PC-9 (cell line): ENCODE measurements at regions not wholly inside any gene's neighbourhood (a gene's known extent, or its start where the extent isn't known, plus 50 kb on each side); places are given as distances from the start of the nearest gene placed in this dataset.

Experiments
- EZH2 ChIP-seq: fragments of 200-600 bp; sonication (generic); IDR thresholded peaks from 2 replicates; pipeline ENCODE4 v1.8.0; 2017; ENCODE audit warnings: antibody characterized with exemption, low read depth
- TF ChIP-seq, protein P1 (sequence below): fragments of 200-600 bp; sonication (generic); conservative IDR thresholded peaks from 2 replicates; pipeline ENCODE4 v1.6.1; 2017; ENCODE audit warnings: mixed run types, antibody characterized with exemption, mild to moderate bottlenecking, moderate library complexity

DNA sequence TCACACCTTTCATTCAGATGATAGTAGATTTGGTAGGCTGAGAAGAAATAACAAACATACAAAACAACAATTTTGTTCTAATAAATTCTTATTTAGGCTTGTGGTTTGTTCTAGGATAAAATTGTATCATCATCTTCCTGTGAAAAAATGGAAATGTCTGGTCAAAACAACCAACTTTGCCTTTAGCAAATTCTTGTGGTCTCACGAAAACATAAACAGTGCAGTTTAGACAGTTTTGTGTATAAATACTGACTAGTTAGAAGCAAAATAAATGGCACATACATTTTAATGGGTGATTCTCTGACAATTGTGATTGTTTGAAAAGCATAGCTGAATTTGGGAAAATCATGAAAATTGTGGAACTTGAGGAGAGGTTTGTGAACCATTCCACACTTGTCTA lies 180.1 kb downstream of the TDRD15 start:
- TF ChIP-seq, protein P1, sequence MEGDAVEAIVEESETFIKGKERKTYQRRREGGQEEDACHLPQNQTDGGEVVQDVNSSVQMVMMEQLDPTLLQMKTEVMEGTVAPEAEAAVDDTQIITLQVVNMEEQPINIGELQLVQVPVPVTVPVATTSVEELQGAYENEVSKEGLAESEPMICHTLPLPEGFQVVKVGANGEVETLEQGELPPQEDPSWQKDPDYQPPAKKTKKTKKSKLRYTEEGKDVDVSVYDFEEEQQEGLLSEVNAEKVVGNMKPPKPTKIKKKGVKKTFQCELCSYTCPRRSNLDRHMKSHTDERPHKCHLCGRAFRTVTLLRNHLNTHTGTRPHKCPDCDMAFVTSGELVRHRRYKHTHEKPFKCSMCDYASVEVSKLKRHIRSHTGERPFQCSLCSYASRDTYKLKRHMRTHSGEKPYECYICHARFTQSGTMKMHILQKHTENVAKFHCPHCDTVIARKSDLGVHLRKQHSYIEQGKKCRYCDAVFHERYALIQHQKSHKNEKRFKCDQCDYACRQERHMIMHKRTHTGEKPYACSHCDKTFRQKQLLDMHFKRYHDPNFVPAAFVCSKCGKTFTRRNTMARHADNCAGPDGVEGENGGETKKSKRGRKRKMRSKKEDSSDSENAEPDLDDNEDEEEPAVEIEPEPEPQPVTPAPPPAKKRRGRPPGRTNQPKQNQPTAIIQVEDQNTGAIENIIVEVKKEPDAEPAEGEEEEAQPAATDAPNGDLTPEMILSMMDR, result no peak
- no peak for TF ChIP-seq EZH2
